ENCODE measurements at regions not wholly inside any gene's neighbourhood (a gene's known extent, or its start where the extent isn't known, plus 50 kb on each side); places are given as distances from the start of the nearest gene placed in this dataset.

DNA sequence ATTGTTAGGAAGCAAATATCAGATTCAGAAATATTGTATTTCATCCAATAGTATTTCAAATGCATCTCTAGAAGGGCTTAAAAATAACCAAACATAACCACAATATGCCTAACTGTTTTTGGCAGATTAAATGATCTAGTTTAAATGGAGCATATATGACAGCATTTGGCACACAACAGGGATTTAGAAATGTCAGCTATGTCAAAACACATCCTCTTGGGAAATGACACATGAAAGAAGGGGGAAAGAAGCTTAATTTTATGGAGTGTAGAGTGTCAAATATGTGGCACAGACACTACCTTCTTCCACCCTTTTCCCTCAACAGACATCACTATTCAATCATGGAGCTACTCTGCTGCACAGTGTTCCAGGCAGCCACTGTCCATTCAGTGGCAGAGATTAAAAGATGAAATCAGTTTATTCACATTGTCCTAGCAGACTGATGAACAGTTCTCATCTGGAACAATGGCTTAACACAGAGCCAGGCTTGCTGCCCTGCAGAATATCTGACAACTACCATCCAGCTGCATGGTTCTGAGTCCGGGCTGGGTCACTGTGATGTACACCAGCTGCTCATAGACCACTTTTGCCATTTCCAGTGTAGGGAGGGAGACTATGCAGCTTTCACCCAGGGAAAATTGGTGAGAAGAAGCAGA, 349.8 kb downstream of the DHX35 start:
- TF ChIP-seq, protein P1, sequence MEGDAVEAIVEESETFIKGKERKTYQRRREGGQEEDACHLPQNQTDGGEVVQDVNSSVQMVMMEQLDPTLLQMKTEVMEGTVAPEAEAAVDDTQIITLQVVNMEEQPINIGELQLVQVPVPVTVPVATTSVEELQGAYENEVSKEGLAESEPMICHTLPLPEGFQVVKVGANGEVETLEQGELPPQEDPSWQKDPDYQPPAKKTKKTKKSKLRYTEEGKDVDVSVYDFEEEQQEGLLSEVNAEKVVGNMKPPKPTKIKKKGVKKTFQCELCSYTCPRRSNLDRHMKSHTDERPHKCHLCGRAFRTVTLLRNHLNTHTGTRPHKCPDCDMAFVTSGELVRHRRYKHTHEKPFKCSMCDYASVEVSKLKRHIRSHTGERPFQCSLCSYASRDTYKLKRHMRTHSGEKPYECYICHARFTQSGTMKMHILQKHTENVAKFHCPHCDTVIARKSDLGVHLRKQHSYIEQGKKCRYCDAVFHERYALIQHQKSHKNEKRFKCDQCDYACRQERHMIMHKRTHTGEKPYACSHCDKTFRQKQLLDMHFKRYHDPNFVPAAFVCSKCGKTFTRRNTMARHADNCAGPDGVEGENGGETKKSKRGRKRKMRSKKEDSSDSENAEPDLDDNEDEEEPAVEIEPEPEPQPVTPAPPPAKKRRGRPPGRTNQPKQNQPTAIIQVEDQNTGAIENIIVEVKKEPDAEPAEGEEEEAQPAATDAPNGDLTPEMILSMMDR (conservative IDR thresholded peaks at IDR 0.05) = no peak
- TF ChIP-seq EZH2 (IDR thresholded peaks at IDR 0.05; ENCODE audit: low read depth) = no peak
